ENCODE measurements at regions not wholly inside any gene's neighbourhood (a gene's known extent, or its start where the extent isn't known, plus 50 kb on each side); places are given as distances from the start of the nearest gene placed in this dataset.
"Not testable (repeated sequence)": the region's sequence is repeated elsewhere in the genome, so short reads cannot be mapped to it uniquely, and the experiment has no call there.

GRCh38 chr1:181971424-181971823 is 90.1 kb downstream of the ZNF648 start:
- no peak overlapping the region for H3K4me3 ChIP-seq
- DNase-seq = no peak
- no peaks in the 10 kb centered on the region for H3K27me3 ChIP-seq
- H3K36me3 ChIP-seq = no peaks in the 10 kb centered on the region
- no peaks in the 10 kb centered on the region for H3K4me1 ChIP-seq
- no peak overlapping the region for H3K27ac ChIP-seq
- H3K9me3 ChIP-seq = no peaks in the 10 kb centered on the region
- no peak for TF ChIP-seq POLR2A (IDR thresholded peaks at IDR 0.05)
- TF ChIP-seq CTCF (IDR thresholded peaks at IDR 0.05) = no peak

- H3K27me3 ChIP-seq = no peaks in the 10 kb centered on the region
- no peaks in the 10 kb centered on the region for H3K9me3 ChIP-seq
- DNase-seq = no peak
- H3K36me3 ChIP-seq = no peaks in the 10 kb centered on the region
- no peak overlapping the region for H3K27ac ChIP-seq
- H3K4me1 ChIP-seq = no peaks in the 10 kb centered on the region
- no peak overlapping the region for H3K4me3 ChIP-seq
- TF ChIP-seq CTCF (IDR thresholded peaks at IDR 0.05) (no peak), POLR2A (IDR thresholded peaks at IDR 0.05) (no peak)
Observed at GRCh38 chr1:181969902-181970301, 91.6 kb downstream of the ZNF648 start.

GRCh38 chr1:181954696-181955095 is 106.8 kb downstream of the ZNF648 start:
- not testable (repeated sequence) for H3K9me3 ChIP-seq, H3K27me3 ChIP-seq, DNase-seq, H3K27ac ChIP-seq, H3K4me1 ChIP-seq, H3K4me3 ChIP-seq, H3K36me3 ChIP-seq

- not testable (repeated sequence) for H3K9me3 ChIP-seq, H3K36me3 ChIP-seq, DNase-seq, H3K27me3 ChIP-seq, H3K4me3 ChIP-seq, H3K4me1 ChIP-seq, H3K27ac ChIP-seq
Observed at GRCh38 chr1:181954178-181954577, 107.3 kb downstream of the ZNF648 start.

- no peak overlapping the region for H3K27ac ChIP-seq
- H3K27me3 ChIP-seq = no peaks in the 10 kb centered on the region
- no peak for DNase-seq
- no peaks in the 10 kb centered on the region for H3K36me3 ChIP-seq
- H3K4me1 ChIP-seq = no peaks in the 10 kb centered on the region
- no peak overlapping the region for H3K4me3 ChIP-seq
- H3K9me3 ChIP-seq = peaks cover 0 to 3% (median 0%) of the 10 kb centered on the region in 4 donors
- TF ChIP-seq POLR2A (IDR thresholded peaks at IDR 0.05) (no peak), CTCF (IDR thresholded peaks at IDR 0.05) (no peak)
Observed at GRCh38 chr1:181953596-181953995, 107.9 kb downstream of the ZNF648 start.

GRCh38 chr1:181951213-181951612 is 110.3 kb downstream of the ZNF648 start:
- H3K9me3 ChIP-seq = no peaks in the 10 kb centered on the region
- no peaks in the 10 kb centered on the region for H3K27me3 ChIP-seq
- no peak overlapping the region for H3K27ac ChIP-seq
- no peak for DNase-seq
- H3K4me3 ChIP-seq = no peak overlapping the region
- no peaks in the 10 kb centered on the region for H3K36me3 ChIP-seq
- TF ChIP-seq CTCF (IDR thresholded peaks at IDR 0.05) (no peak), POLR2A (IDR thresholded peaks at IDR 0.05) (no peak)
- H3K4me1 ChIP-seq = no peaks in the 10 kb centered on the region

- no peak for TF ChIP-seq CTCF (IDR thresholded peaks at IDR 0.05)
- no peak for TF ChIP-seq POLR2A (IDR thresholded peaks at IDR 0.05)
- Histone ChIP-seq H3K4me1 (no peaks in the 10 kb centered on the region), H3K36me3 (no peaks in the 10 kb centered on the region), H3K27ac (no peak overlapping the region), H3K4me3 (no peak overlapping the region), H3K27me3 (no peaks in the 10 kb centered on the region), H3K9me3 (no peaks in the 10 kb centered on the region)
- DNase-seq = no peak
Observed at GRCh38 chr1:181949500-181949899, 112.0 kb downstream of the ZNF648 start.

Measured in Peyer's patch (tissue), 4 donors.